DMS 273 (cell line): ENCODE measurements at regions not wholly inside any gene's neighbourhood (a gene's known extent, or its start where the extent isn't known, plus 50 kb on each side); places are given as distances from the start of the nearest gene placed in this dataset.

Source experiments
- DNase-seq: peaks from one replicate; lab custom pipeline; 2025; ENCODE audit not compliant: unreplicated experiment; lab: John Stamatoyannopoulos, UW

DNA sequence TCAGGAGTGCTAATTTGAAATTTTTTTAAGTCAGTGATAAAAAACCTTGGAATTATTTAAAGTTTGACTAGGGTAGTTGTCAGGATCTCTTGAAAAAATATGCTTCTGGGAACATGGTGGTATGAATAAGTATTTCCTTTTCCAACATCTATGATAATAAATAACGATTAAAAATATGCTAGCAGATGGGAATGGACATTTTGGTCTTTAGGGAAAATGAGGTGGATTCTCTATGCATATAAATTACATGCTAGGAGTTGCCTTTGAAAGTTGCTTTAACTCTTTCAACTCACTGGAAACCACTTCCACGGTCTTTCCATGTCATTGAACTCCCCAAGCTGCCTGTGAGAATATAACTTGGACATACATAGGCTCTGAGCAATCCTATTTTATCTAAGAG lies 731.5 kb upstream of the MARCKS start:
- DNase-seq = peak; percentile 23

DNA sequence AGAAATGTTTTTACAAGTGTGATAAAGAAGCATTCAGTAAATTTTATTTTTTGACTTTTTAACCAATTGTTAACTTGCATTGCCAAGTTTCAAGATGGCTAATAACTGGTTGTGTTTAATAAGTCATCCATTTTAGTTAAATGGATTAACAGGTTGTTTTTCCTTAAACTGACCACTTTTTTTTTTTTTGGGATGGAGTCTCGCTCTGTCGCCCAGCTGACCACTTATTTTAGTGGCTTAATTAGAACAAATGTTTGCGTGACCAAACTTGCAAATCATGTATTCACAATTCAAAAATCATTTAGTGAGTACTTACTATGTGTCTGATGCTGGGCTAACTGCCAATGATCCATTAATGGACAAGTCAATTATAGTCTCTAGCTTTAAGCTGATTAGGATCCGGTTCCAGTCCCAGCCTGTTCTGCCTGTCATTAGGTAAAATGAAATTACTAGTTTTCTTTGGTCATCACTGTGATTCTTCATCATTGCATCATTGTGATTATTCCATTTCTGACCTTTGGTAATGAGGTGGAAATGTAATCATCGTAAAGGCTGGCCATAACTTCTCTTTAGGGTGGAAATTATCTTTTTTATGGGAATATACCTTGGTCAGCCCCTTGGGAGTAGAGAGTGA lies 729.2 kb upstream of the MARCKS start:
- peak; percentile 50 for DNase-seq

DNA sequence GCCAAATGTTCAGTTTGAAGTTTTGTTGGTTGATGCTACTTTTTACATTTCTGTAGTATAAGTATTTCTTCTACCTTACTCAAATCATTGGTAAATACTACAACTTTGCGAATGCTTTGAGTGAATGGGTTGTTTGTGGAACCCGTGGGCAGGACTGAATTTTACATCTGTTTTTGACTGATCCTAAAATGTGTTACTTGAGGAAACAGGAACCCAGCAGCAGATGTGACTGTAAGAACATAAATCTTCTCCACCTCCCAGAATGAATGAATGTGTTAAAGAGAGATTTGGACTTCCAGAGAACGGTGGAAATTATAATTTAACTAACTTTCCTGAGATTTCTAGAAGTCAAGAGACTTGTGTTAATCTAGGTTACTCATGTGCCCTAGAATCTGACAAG lies 728.5 kb upstream of the MARCKS start:
- DNase-seq = peak; percentile 9

DNA sequence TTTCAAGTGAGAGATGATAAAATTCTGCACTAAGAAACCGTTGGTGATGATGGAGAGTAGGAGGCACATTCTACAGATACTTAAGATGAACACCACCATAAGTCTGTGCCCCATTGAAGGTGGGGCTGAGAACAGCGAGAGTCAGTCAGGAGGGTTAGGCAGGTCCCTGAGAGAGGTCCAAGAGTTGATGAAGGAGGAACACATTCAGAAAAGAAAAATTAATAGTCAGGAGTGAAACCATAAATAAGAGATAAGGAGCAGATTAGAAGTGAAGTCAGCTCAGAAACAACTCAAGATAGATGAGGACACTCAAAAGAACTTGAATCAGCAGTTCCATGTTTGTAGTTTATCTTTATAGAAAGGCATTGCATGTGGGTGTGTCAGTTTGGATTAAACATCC lies 727.2 kb upstream of the MARCKS start:
- DNase-seq = no peak

- no peak for DNase-seq
These were observed 719.7 kb upstream of the MARCKS start for GRCh38 chr6:113137426-113137825.

DNA sequence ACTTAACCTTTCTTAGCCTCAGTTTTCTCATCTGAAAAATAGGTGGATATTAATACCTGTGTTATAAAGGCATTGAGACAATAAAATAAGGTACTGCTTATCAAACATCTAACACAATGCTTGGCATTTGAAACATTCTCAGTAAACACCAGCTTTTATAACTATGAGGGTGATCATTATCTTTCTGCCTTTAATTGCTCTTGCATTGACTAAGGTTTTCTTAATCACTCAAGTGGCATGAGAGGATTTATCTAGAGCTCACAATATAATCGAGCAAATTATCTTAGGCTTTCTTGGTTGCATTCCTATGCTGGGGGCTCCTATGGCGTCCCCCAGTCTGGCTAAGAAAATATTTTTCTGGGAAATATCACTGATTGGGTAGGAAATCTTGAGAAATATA lies 716.4 kb upstream of the MARCKS start:
- no peak for DNase-seq

DNA sequence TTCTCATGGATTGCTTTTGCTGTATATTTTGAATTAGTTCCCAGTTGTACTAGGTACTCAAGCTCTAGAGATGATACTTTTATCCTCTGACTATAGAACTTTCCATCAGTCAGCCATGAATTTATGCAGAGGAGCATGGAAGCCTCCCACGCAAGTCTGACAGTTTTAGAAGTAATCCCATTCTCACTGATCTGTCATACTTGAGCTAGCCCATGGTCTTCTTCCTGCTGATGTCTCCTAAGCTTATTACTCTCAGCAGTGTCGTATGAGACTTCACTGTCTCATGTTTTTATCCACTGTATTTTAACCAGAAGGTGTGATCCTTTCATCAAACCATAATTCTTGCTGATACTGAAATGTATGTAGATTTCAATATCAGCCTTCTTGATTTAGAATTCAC lies 715.2 kb upstream of the MARCKS start:
- no peak for DNase-seq

DNA sequence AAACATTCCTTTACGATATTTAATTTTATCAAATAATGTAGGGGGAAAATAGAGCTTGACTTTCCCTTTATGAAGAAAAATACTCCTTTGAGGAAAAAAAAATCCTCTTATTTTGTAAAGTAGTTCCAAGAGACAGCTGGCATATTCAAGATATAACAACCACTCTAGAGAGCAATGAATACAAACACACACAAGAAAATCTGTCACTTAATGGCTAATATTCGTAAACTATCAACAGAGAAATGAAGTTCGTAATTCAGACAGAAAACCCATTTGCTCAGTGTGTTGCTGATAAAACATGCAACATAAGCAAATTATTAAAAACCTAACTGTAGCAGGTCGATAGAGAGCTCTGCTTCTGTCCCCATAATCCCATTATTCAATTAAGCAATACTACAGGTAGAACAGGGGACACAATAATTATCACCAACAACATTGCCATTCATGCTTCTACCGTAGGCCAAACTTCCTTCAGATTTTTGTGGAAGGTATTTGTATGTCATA lies 714.4 kb upstream of the MARCKS start:
- DNase-seq = no peak

DNA sequence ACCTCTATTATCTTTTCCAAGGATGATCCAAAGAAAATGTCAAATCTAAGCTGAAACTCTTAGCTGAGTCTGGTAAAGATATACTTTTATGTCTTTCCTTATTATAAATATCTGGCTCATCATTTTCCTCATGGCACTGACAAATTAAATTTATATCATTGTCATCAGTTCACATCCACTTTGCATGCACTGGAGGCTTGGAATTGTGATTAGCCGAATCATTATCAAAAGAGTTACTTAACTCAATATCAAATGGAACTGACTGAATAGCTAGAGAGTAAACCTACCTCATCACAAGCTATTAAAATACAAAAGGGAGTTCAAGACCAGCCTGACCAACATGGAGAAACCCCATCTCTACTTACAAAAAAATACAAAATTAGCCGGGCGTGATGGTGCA lies 713.9 kb upstream of the MARCKS start:
- DNase-seq = no peak

- no peak for DNase-seq
These were observed 713.0 kb upstream of the MARCKS start for GRCh38 chr6:113144117-113144516.

GRCh38 chr6:113146878-113147277 lies 710.3 kb upstream of the MARCKS start:
- DNase-seq = no peak

DNA sequence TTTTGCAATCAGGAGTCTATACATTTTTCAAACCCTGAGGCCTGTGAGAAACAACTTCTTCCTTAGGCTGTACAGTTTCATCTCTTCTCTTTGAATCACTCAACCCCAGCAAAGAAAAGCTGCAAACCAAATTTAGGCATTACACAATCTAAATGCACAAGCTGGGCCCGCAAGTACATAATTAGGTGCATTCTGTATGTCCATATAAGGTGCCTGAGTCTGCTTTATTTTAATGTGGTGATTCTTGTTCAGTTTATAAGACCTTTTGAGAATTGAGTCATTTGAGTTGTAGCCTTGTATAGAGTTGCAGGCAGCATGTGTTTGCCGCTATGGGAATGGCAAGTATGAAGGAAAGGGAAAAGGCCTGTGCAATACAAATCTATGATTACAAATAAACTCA lies 709.6 kb upstream of the MARCKS start:
- DNase-seq = no peak

GRCh38 chr6:113148566-113148965 lies 708.6 kb upstream of the MARCKS start:
- DNase-seq = no peak

- no peak for DNase-seq
These were observed 707.6 kb upstream of the MARCKS start for GRCh38 chr6:113149511-113149910.

- no peak for DNase-seq
These were observed 696.7 kb upstream of the MARCKS start for GRCh38 chr6:113160306-113161017.

- no peak for DNase-seq
These were observed 696.2 kb upstream of the MARCKS start for GRCh38 chr6:113161018-113161315.

DNA sequence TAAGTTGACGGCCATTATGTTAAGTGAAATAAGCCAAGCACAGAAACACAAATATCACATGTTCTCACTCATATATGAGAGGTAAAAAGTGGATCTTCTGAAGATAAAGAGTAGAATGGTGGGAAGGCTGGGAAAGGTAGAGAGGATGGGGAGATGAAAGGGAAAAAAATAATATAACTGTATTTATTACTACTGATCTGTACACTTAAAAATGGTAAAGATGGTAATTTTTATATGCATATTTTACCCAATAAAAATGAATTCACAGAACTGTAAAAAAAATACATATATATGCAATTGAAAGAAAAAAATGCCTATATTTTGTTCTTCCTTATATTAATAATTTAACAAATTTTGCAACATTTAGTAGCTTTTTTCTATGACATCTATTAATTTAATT lies 694.4 kb upstream of the MARCKS start:
- no peak for DNase-seq

GRCh38 chr6:113168057-113168456 lies 689.1 kb upstream of the MARCKS start:
- DNase-seq = no peak

DNA sequence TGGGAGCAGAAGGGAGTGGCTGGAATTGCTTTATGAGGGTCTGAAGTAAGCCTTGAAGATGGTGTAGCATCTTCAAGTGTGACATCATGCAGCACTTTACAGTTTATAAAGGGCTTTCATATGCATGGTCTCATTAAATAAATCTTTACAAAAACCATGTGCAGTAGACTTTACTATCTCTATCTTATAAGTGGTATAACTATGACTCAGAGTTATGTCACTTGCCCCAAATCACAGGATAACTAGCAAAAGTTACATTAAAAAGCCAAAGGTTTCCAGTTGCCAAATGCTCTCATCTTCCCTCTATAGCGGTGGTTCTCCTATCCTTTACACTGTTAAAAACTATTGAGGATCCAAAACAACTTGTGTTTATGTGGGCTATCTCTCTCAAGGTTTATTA lies 687.7 kb upstream of the MARCKS start:
- DNase-seq = no peak

DNA sequence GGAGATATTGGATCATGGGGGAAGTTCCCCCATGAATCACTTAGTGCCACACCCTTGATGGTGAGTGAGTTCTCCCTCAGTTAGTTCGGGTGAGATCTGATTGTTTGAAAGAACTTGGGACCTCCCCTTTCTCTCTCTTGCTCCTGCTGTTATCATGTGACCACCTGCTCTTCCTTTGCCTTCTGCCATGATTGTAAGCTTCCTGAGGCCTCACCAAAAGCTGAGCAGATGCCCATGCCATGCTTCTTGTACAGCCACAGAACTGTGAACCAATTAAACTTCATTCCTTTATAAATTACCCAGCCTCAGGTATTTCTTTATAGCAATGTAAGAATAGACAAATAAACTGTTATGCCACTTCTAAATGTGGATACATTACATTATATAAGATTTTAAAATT lies 686.7 kb upstream of the MARCKS start:
- no peak for DNase-seq

DNA sequence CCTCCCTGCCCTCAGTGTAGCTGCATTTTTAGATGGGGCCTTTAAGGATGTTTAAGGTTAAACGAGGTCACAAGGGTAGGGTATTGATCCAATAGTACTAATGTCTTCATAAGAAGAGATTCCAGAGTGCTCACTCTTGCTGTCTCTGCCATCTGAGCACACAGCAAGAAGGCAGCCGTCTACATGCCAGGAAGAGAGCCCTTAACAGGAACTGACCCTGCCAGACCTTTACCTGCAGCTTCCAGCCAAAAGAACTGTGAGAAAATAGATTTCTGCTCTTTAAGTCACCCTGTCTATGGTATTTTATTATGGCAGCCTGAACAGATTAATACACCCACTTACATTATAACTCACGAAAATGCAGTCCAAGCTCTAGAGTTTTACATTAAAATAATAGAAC lies 685.3 kb upstream of the MARCKS start:
- no peak for DNase-seq

- peak; percentile 87 for DNase-seq
These were observed 684.6 kb upstream of the MARCKS start for GRCh38 chr6:113172531-113172966.

DNA sequence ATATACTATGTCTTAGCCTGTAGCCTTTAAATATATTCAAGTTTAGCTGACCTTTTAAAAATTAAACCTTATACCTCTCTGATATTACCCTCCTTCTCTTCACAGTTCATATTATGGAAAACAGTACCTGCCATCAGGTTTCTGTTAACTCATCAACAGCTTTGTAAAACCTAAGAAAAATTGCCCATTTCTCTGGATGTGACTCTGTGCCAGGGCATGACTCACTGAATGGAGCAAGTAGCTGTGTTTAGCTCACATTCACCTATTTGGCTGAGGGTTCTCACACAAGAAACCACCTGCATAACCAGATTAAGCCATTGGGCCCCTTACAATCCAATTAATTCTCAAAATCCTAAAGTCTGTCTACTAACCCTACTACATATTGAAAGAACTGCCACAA lies 678.8 kb upstream of the MARCKS start:
- DNase-seq = no peak
